NOMO-1 treated with DMSO at 0.1 percent for 48 hours (cell line): ENCODE measurements at regions not wholly inside any gene's neighbourhood (a gene's known extent, or its start where the extent isn't known, plus 50 kb on each side); places are given as distances from the start of the nearest gene placed in this dataset.

Experiments
- DNase-seq: peaks from one replicate; lab custom pipeline; 2025; ENCODE audit not compliant: unreplicated experiment; lab: John Stamatoyannopoulos, UW

GRCh38 chr20:50388733-50389437 lies 121.3 kb upstream of the PTPN1 start:
- no peak for DNase-seq

DNA sequence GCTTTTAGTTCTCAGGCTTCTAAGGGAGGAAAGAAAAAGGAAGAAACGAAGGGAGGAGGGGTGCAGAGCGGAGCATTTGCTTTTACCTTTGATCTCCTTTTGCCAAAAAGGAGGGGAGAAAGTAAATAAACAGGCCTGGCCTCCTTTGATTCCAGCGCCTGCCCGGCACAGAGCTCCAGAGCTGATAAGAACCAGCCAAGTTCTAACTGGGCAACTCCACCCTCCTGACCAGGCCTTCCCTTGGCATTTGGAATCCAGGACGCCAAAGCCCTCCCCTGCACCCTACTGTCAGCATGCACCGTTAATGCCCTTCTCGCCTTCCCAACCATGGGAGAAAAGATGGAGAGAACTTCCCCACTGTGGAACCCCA lies 120.8 kb upstream of the PTPN1 start:
- DNase-seq, result no peak

DNA sequence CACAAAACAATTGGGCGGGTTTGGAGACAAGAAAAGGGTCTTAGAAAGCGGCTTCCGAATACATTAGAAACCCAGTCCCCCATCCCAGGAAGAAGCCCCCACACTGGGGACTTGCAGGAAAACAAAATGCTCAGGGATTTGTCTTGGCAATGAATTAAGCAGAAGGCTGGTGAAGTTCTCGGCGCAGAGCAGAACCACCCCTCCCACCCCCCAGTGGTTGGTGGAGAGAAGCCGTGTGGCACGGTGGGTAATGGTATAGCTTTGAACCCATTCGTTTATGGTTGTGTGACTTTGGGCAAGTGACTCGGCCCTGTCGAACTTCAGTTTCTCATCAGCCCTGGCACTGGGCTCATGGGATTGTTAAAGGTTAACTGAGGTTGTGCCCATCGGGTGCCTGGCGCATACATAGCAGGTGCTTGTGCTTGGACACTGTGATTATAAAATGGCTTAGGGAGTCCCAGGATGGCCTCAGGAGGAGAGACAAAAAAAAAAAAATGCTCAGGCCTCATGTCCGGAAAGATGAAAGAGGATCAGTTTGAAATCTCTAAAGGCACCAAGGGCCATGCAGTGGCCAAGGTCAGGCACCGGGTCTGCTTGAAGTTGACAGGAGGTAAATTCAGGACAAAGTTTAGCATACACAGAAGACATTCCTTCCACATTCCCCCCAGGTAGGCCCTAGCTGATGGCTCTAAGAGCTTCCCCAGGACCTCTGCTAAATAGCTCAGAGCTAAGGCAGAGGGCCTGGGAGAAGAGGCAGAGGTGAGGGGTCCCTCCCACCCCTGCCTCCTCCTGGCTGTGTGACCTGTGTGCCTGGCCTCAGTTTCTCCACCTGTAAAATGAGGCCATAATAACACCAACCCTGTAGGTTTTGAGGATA lies 120.1 kb upstream of the PTPN1 start:
- no peak for DNase-seq

- no peak for DNase-seq
These were observed 119.3 kb upstream of the PTPN1 start for GRCh38 chr20:50390685-50391443.

DNA sequence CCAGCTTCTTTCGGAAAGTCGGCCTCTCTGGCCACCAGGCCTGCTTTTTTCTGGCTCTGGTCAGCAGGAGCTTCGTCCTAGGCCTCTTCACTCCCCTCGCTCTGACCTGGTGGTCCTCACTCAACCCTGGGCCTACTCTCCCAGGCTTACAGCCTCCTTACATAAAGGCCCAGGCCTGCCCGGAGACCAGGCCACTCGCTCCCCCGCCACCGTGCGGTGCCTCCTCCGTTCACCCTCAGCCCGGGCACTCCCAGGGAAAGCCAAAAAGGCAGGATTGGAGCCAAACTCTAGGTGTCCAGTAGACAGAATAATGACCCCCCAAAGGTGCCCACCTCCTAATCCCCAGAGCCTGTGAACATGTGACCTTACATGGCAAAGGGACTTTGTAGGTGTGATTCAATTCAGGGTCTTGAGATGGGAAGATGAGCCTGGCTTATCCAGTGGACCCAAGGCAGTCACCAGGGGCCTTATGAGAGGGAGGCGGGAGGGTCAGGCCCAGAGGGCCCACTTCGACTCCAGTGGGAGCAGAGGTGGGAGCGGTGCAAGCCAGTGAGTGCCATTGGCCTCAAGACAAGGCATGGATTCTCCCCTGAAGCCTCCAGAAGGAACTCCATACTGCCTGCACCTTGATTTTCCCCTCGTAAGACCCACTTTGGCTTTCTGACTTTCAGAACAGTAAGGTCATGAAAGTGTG lies 118.6 kb upstream of the PTPN1 start:
- DNase-seq, result no peak

GRCh38 chr20:50392138-50392866 lies 117.9 kb upstream of the PTPN1 start:
- DNase-seq, result no peak

DNA sequence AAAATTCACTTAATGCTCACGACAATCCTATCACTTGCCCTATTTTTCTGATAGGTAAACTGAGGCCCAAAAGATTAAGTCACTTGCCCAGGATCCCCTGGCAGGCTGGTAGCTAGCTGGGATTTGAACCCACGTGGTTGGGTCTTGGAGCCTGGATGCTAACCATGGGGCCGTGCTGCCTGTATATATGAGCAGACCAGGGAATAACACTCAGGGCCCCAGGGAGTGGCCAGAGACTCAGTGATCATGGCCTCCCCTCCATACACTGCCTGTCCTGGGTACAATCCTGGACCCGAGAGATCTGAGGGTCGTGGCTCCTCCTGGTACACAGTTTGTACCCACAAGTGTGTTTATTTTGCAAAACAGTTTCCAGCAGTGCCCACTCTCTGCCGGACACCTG lies 116.9 kb upstream of the PTPN1 start:
- no peak for DNase-seq

DNA sequence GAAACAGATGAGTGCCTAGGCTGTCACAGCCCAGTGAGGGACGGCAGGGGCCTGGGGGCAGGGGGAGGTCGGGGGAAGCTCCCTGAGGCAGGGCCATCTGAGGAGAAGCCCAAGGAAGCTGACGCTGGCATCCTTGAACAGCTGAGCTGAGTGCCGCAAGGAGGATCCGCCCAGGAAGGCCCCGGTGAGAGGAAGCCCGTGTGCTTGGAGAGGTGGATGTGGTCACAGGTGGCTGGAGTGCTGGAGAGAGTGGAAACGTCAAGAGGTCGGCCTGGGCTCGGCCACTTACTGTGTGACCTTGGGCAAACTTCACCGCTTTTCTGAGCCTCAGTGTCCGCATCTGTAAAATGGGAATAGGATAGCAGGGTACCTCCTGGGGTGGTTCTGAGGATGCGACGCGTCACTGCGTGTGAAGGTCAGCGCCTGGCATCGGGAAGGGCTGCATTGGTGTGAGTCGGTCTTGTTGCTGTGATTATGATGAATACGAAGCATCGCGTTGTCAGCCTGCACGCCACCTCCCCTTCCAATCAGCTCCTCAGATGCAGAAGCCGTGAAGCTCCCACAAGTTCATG lies 116.1 kb upstream of the PTPN1 start:
- DNase-seq, result no peak

DNA sequence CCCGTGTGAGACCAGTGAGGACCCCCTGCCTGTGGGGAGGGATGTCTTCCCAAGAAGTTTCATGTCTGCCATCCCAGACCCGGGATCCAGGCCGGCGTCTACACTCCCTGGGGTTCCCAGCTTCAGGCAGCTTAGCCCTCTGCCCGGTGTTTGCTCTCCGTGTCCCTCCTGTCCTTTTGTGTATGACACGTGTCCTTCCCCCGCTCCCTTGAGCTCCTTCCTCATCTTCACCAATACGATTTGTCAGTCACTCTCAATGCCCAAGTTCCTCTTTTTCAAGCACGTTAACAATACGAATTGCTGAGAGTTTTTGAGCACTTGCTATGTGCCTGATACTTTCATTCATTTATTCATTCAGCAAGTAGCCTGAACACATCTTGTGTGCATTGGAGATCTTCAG lies 115.6 kb upstream of the PTPN1 start:
- peak; percentile 91 for DNase-seq

GRCh38 chr20:50395251-50395729 lies 114.9 kb upstream of the PTPN1 start:
- no peak for DNase-seq

DNA sequence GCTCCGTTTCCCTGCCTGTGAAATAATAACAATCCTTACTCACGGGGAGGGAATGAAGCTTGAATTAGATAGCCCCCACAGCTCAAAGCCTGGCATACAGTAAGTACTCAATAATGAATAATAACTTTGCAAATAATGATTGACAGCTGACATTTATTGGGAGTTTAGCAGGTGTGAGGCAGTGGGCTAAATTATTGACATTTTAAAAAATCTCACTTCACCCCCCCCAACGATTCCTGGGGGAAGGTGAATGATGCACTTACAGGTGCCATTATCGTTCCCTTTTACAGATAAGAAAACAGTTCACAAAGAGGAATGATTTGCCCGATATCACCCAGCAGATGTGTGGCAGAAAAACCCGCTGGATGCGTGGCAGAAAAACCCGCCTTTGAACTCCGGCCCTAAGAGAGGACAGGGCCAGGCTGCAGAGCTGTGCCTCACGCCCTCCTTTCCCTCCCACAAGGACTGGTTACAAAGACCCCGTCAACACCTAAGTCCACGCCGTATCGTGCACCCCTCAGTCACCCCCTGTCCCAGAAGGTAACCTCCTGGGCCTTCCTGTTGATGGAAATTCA lies 114.2 kb upstream of the PTPN1 start:
- no peak for DNase-seq

GRCh38 chr20:50396623-50397022 lies 113.6 kb upstream of the PTPN1 start:
- no peak for DNase-seq

GRCh38 chr20:50397058-50397457 lies 113.1 kb upstream of the PTPN1 start:
- no peak for DNase-seq

- DNase-seq, result no peak
These were observed 112.1 kb upstream of the PTPN1 start for GRCh38 chr20:50398064-50398463.

- DNase-seq, result no peak
These were observed 111.7 kb upstream of the PTPN1 start for GRCh38 chr20:50398471-50398820.

DNA sequence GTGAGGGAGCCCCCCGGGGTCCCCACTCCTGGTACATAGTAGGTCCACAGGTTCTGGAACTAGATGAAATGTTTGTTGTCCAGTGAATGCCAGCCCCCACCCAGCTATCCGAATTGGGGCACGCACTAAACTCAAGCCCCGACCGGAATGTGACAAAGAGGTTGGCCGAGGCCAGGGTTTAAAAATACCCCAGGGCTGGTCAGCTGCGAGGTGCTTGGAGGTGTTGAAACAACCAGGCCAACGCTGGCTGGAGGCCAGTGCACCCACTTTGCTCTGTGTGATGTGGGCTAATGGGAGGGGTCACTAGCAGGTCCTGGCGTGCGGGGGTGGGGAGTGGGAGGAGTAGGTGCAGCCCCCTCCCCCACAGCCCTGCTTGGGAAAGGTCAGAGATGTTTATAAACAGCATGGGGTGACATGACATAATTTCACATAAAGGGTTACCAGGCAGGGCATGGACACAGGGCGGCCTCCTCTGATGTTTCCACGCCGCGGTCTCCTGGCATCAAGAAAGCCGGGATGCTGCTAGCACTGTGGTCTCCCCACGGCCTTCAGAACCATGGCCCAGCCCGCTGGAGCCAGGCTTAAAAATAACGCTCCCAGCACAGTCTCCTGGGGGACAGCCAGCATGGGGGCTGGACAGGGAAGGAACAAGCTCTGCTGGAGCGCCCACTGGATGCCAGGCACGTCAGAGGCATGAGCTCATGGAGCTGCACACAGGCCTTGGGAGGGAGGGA lies 111.2 kb upstream of the PTPN1 start:
- DNase-seq, result no peak

DNA sequence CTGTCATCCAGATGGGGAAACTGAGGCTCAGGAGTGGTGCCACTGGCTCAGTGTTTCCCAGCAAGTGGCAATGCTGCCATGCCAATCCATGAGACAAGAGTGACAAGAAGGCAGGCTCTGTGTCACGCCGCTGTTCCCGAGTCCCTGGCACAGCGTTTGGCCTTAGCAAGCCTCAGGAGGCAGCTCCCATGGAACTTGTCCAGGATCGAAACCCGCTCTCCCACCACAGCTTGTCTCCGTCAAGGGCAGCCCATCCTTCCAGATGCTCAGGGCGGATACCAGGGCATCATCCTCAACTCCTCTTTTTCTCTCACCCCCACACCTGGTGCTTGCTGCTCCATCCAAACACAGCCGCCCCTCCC lies 110.6 kb upstream of the PTPN1 start:
- no peak for DNase-seq

DNA sequence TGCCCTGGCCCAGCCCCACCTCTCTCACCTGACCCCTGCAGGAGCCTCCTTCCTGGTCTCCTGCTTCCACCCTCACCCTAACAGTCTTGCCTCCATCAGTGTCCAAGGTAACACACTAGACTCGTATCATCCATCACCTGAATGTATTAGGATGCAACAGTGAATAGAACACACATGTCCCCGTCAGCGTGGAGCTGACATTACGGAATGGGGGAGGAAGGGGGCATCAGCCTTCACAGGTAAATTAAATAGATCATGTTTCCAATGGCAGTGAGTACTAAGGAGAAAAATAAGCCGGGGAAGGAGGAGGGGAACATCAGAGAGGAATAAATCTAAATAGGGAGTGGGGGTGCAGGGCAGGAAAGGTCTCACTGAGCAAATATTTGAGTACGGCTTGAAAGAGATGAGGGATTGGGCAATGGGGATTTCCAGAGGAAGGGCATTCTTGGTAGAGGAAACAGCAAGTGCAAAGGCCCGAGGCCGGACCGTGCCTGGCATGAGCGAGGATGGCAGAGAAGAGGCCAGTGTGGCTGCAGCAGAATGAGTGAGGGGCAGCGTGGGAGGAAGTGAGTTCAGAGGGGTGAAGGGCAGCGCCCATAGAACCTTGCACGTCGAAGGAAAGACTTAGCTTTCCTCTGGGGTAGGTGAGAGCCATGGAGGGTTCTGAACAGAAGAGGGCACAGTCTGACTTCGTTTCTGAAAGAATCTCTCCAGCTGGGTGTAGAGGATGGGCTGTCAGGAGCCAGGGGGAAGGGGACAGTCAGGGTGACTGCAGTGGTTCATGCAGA lies 110.1 kb upstream of the PTPN1 start:
- no peak for DNase-seq
